ENCODE measurements at regions not wholly inside any gene's neighbourhood (a gene's known extent, or its start where the extent isn't known, plus 50 kb on each side); places are given as distances from the start of the nearest gene placed in this dataset.

DNA sequence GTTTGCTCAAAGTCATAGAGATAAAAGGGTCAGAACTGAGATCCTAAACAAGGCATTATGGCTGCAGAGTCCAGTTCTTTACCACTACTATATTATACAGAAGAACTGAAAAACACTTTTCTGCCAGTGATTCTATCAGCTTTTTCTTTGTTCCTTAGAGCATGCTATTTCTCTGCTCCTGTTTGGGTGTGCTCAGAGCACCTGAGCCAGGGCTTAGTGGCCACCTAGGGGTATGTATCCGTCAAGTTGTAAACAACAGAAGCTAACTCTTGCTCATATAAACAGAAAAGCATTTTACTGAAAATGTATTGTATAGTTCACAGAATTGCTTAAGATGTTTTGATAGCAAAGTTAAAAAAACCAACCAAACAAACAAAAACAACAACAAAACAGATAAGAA lies 470.8 kb downstream of the SLC16A7 start:
- H3K36me3 ChIP-seq (ENCODE audit: low read depth) = no peaks in the 10 kb centered on the region
- no peak for ATAC-seq (ENCODE audit: low read depth)

GRCh38 chr12:60070552-60070951 lies 474.7 kb downstream of the SLC16A7 start:
- peaks cover 19% of the 10 kb centered on the region for H3K4me1 ChIP-seq (ENCODE audit: insufficient read depth, poor library complexity, severe bottlenecking)
- peak overlapping the region; percentile 48 for H3K27ac ChIP-seq (ENCODE audit: poor library complexity, severe bottlenecking)
- no peak overlapping the region for H3K4me3 ChIP-seq (ENCODE audit: severe bottlenecking)
- TF ChIP-seq, protein P1, sequence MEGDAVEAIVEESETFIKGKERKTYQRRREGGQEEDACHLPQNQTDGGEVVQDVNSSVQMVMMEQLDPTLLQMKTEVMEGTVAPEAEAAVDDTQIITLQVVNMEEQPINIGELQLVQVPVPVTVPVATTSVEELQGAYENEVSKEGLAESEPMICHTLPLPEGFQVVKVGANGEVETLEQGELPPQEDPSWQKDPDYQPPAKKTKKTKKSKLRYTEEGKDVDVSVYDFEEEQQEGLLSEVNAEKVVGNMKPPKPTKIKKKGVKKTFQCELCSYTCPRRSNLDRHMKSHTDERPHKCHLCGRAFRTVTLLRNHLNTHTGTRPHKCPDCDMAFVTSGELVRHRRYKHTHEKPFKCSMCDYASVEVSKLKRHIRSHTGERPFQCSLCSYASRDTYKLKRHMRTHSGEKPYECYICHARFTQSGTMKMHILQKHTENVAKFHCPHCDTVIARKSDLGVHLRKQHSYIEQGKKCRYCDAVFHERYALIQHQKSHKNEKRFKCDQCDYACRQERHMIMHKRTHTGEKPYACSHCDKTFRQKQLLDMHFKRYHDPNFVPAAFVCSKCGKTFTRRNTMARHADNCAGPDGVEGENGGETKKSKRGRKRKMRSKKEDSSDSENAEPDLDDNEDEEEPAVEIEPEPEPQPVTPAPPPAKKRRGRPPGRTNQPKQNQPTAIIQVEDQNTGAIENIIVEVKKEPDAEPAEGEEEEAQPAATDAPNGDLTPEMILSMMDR (IDR thresholded peaks at IDR 0.05; ENCODE audit: poor library complexity, severe bottlenecking) = no peak
- no peaks in the 10 kb centered on the region for H3K27me3 ChIP-seq (ENCODE audit: insufficient read depth, poor library complexity, severe bottlenecking)
- DNase-seq (ENCODE audit: low spot score) (no peak), ATAC-seq (ENCODE audit: low read depth) (peak; percentile 91)
- H3K9me3 ChIP-seq (ENCODE audit: severe bottlenecking) = no peaks in the 10 kb centered on the region
- no peaks in the 10 kb centered on the region for H3K36me3 ChIP-seq (ENCODE audit: low read depth)

More for the DNA sequence above, 470.8 kb downstream of the SLC16A7 start:
- H3K4me3 ChIP-seq (ENCODE audit: severe bottlenecking) = no peak overlapping the region
- DNase-seq (ENCODE audit: low spot score) = no peak
- H3K27ac ChIP-seq (ENCODE audit: poor library complexity, severe bottlenecking) = no peak overlapping the region
- no peaks in the 10 kb centered on the region for H3K9me3 ChIP-seq (ENCODE audit: severe bottlenecking)
- H3K27me3 ChIP-seq (ENCODE audit: insufficient read depth, poor library complexity, severe bottlenecking) = no peaks in the 10 kb centered on the region
- TF ChIP-seq, protein P1 (IDR thresholded peaks at IDR 0.05; ENCODE audit: poor library complexity, severe bottlenecking) = no peak
- H3K4me1 ChIP-seq (ENCODE audit: insufficient read depth, poor library complexity, severe bottlenecking) = peaks cover 11% of the 10 kb centered on the region

DNA sequence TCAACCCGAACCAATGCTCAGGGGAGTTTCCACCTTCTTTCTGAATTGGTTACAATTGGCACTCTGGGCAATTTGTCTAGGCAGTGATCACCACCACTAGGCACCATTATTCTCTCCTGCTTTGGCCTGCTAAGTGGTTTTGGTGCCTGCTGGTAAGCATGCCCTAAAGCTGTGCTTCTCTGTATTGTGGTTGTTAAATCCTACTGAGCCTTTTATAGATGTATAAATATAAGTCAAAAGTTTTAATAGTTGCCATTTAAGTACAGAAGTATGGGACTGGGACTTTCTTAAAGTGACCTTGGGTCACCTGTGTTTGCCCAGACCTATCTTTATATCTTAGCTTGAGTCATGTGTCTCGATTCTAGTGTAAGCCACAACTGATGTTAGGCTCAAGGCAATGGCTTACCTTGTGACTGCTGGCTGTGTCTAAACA lies 475.9 kb downstream of the SLC16A7 start:
- peak overlapping the region; percentile 48 for H3K27ac ChIP-seq (ENCODE audit: poor library complexity, severe bottlenecking)

DNA sequence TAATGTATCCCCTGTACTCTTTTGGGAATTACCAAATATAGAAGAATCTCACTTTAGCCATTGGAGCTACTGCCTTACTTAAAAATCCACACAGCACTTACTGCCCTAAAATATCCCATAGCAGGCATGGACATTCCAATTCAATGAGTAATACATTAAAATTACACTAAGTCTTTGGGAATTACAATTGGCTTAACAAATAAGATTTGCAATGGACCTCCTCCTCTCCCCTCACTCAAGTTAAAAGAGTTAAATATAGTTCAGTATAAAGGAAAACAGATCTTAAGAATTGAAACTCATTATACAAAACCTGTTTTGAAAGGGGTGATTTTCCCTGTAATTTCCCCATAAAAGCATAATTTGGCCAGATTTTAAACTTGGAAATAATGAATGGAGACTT lies 477.1 kb downstream of the SLC16A7 start:
- ATAC-seq (ENCODE audit: low read depth) (peak; percentile 38; the same call in 1 of the 3 replicates), DNase-seq (ENCODE audit: low spot score) (no peak)
- TF ChIP-seq, protein P1 (IDR thresholded peaks at IDR 0.05; ENCODE audit: poor library complexity, severe bottlenecking) = no peak
- Histone ChIP-seq H3K4me1 (ENCODE audit: insufficient read depth, poor library complexity, severe bottlenecking) (peaks cover 19% of the 10 kb centered on the region), H3K36me3 (ENCODE audit: low read depth) (no peaks in the 10 kb centered on the region), H3K9me3 (ENCODE audit: severe bottlenecking) (no peaks in the 10 kb centered on the region), H3K27ac (ENCODE audit: poor library complexity, severe bottlenecking) (peak overlapping the region; percentile 12), H3K27me3 (ENCODE audit: insufficient read depth, poor library complexity, severe bottlenecking) (no peaks in the 10 kb centered on the region), H3K4me3 (ENCODE audit: severe bottlenecking) (no peak overlapping the region)

More for the DNA sequence above, 475.9 kb downstream of the SLC16A7 start:
- Histone ChIP-seq H3K9me3 (ENCODE audit: severe bottlenecking) (no peaks in the 10 kb centered on the region), H3K4me1 (ENCODE audit: insufficient read depth, poor library complexity, severe bottlenecking) (peaks cover 19% of the 10 kb centered on the region), H3K4me3 (ENCODE audit: severe bottlenecking) (no peak overlapping the region), H3K36me3 (ENCODE audit: low read depth) (no peaks in the 10 kb centered on the region), H3K27me3 (ENCODE audit: insufficient read depth, poor library complexity, severe bottlenecking) (no peaks in the 10 kb centered on the region)
- ATAC-seq (ENCODE audit: low read depth) = no peak
- TF ChIP-seq, protein P1 (IDR thresholded peaks at IDR 0.05; ENCODE audit: poor library complexity, severe bottlenecking) = no peak
- no peak for DNase-seq (ENCODE audit: low spot score)

GRCh38 chr12:60075091-60075490 lies 479.3 kb downstream of the SLC16A7 start:
- Histone ChIP-seq H3K27me3 (ENCODE audit: insufficient read depth, poor library complexity, severe bottlenecking) (no peaks in the 10 kb centered on the region), H3K27ac (ENCODE audit: poor library complexity, severe bottlenecking) (no peak overlapping the region), H3K36me3 (ENCODE audit: low read depth) (no peaks in the 10 kb centered on the region), H3K4me3 (ENCODE audit: severe bottlenecking) (no peak overlapping the region), H3K9me3 (ENCODE audit: severe bottlenecking) (no peaks in the 10 kb centered on the region), H3K4me1 (ENCODE audit: insufficient read depth, poor library complexity, severe bottlenecking) (peaks cover 18% of the 10 kb centered on the region)
- TF ChIP-seq, protein P1 (IDR thresholded peaks at IDR 0.05; ENCODE audit: poor library complexity, severe bottlenecking) = no peak
- DNase-seq (ENCODE audit: low spot score) = no peak
- no peak for ATAC-seq (ENCODE audit: low read depth)

Data from RWPE2 (cell line).